D721Med (cell line): ENCODE measurements at regions not wholly inside any gene's neighbourhood (a gene's known extent, or its start where the extent isn't known, plus 50 kb on each side); places are given as distances from the start of the nearest gene placed in this dataset.

Experiments
- DNase-seq: peaks from one replicate; pipeline ENCODE4 v3.0.0; 2011; ENCODE audit warnings: low spot score; ENCODE audit not compliant: insufficient read length
- FAIRE-seq: peaks from 2 replicates; lab custom pipeline; 2011; peaks lifted over from hg19 to GRCh38; lab: Jason Lieb, UNC
- TF ChIP-seq, protein P1 (sequence below): IDR thresholded peaks from 2 replicates; pipeline ENCODE4 v1.5.1; 2012; ENCODE audit warnings: mild to moderate bottlenecking, control low read depth; ENCODE audit not compliant: insufficient read depth; ENCODE audit errors: missing control alignments

DNA sequence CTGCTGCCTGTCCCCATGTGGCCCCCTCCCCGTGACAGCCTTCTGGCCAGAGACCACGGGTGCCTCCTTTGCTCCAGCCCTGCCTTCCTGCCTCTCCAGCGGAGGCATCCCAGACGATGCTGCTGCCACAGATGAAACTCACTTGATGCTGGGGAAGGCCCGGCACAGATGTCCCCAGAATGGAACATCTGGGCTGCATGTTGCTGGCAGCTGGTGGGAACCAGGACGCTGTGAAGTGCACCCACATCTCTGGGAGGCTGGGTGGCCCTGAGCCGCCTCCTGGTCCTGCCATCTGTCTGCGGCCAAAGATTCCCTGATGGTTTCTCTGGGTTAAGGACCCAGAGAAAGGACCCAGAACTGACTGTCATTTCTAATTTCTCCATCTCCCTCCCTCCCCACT lies 51.9 kb upstream of the PTPRS start:
- no peak for FAIRE-seq
- peak; percentile 3 for DNase-seq
- TF ChIP-seq, protein P1, sequence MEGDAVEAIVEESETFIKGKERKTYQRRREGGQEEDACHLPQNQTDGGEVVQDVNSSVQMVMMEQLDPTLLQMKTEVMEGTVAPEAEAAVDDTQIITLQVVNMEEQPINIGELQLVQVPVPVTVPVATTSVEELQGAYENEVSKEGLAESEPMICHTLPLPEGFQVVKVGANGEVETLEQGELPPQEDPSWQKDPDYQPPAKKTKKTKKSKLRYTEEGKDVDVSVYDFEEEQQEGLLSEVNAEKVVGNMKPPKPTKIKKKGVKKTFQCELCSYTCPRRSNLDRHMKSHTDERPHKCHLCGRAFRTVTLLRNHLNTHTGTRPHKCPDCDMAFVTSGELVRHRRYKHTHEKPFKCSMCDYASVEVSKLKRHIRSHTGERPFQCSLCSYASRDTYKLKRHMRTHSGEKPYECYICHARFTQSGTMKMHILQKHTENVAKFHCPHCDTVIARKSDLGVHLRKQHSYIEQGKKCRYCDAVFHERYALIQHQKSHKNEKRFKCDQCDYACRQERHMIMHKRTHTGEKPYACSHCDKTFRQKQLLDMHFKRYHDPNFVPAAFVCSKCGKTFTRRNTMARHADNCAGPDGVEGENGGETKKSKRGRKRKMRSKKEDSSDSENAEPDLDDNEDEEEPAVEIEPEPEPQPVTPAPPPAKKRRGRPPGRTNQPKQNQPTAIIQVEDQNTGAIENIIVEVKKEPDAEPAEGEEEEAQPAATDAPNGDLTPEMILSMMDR = no peak

DNA sequence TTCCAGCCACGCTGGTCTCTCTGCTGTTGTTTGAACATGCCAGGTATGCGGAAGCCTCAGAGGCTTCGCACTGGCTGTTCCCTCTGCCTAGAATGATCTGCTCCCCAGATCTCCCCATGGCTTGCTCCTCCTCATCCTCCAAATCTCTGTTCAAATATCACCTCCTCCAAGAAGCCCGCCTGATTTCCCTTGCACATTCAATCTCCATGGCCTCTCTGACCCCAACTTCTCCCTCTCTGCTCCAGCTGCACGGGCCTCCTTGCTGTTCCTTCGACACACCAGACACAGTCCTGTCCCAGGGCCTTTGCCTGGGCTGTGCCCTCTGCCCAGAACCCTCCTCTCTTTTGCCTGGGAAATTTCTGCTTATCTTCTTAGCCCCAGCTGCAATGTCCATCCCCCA lies 52.5 kb upstream of the PTPRS start:
- DNase-seq (peak; percentile 3), FAIRE-seq (no peak)
- TF ChIP-seq, protein P1 = no peak

DNA sequence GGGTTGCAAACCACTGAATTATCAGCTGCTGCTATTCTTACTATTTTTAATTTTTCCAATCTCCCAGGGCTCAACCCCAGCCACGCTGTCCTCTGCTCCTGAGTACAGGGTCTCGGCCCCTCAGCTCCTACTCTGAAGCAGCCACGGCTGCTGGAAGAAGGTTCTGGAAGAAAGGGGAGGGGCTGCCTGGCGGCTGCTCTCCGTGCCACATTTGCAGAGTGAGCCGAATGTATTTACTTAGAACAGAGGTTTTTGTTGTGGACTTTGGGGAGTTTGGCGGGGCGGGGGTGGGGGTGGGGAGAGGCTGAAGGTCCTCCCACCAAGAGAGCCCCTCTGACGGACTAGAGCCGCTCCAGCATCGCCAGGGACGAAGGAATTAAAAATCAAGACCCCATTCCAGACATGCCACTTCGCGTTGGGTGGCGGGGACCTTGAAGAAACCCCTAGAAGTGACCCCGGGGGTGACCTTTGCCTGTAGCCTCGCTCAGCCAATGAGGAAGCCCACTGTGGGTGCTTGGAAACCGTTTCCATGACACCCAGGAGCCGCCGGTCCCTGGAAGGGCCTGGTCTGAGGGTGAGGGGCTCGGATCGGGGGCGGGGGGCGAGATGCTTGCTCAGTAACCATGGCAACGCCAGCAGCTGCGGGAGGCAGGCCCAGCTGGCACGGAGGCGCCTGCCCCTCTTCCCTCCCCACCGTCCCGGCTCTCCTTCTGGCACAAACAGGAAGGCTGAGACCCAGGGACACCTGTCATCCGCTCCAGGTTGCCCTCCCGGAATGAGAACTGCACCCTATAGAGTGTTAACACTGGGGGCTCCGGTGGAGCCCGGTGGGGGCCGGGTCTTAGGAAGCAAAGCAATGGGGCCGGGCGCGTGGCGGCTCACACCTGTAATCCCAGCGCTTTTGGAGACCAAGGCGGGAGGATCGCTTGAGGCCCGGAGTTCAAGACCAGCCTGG lies 54.2 kb upstream of the PTPRS start:
- FAIRE-seq (no peak), DNase-seq (peak; percentile 6)
- TF ChIP-seq, protein P1 = no peak

DNA sequence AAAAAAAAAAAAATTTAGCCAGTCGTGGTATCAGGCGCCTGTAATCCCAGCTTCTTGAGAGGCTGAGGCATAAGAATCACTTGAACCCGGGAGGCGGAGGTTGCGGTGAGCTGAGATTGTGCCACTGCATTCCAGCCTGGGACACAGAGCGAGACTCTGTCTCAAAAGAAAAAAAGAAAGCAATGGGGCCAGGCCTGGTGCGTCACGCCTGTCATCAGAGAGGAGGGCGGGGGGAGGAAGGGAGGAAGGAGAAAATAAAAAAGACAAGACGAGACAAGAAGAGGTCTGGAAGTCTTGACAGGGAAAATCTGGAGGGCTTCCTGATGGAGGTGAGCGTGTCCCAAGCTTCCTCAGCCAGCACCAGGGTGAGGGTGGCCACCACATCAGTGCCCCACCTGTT lies 54.9 kb upstream of the PTPRS start:
- TF ChIP-seq, protein P1 = no peak
- DNase-seq = no peak
- FAIRE-seq = no peak

DNA sequence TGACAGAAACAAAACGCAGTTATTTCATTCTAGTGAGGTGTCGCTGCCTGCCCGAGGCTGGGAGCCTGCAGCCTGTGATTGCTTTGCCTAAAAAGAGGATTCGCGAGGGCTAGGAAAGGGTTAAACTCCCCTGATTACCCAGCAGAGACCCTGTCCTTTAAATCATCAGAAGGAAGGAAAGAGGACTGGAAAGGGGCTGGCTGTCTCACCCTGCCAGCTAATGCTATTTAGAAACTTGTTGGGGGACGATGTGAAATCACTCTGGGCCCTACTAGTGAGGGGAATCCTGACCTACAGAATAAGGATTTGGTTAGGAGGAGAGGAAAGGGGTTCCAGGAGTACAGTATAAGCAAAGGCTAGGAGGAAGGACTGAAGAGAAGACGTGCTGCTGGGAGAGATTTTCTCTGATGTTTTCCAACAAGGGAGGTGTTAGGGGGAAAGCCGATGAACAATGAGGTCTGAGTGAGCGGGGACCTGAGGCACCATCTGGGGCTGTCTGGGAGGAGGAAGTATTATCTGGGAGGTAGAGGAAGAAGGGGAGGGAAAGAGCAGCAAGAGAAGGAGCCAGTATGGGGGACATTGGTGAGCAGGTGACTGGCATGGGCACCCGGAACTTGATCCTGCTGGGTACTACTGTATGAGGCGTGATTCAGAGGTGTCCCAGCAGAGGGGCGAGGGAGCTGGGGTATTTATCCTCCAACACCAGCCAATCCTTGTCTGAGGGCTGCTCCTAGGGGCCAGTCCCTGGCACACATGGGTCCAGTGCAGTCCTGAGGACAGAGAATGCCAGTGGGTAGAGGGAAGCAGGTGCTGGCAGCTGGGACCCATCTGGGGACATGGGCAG lies 55.7 kb upstream of the PTPRS start:
- peak; percentile 12 for DNase-seq
- no peak for FAIRE-seq

DNA sequence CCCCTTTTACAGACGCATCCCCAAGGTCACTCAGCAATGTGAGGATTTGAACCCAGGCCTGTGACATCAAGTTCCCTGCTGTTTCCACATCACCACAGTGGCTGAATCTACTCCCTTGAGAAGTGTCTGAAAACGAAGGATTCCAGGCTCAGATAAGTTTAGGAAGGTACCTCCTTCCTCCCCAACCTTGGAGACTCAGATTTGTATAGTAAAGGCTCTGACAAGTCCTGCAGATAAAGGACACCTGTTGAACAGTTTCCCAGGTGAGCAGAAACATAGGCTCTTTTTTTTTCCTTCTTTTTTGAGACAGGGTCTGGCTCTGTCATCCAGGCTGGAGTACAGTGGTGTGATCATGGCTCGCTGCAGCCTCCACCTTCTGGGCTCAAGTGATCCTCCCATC lies 56.4 kb upstream of the PTPRS start:
- DNase-seq (peak; percentile 10), FAIRE-seq (no peak)
- TF ChIP-seq, protein P1 = no peak

More for the DNA sequence above, 55.7 kb upstream of the PTPRS start:
- TF ChIP-seq, protein P1 = no peak
